Astrocyte (in vitro differentiated cells and primary cell): ENCODE measurements at regions not wholly inside any gene's neighbourhood (a gene's known extent, or its start where the extent isn't known, plus 50 kb on each side); places are given as distances from the start of the nearest gene placed in this dataset.

Experiments
- DNase-seq: peaks from one replicate; pipeline ENCODE4 v3.0.0-alpha.2; 2010; ENCODE audit warnings: low read depth
- FAIRE-seq: peaks from 2 replicates; lab custom pipeline; 2011; peaks lifted over from hg19 to GRCh38; lab: Jason Lieb, UNC
- H2AFZ ChIP-seq: 2 replicates; pipeline ENCODE4 v1.6.0; 2012; ENCODE audit warnings: low read depth, low read length, inconsistent platforms
- H3K27ac ChIP-seq: 2 replicates; pipeline ENCODE4 v1.5.1; 2011; ENCODE audit warnings: low read depth, low read length, inconsistent platforms
- H3K27me3 ChIP-seq: 2 replicates; pipeline ENCODE4 v1.6.0; 2011; ENCODE audit warnings: low read length, inconsistent platforms; ENCODE audit not compliant: insufficient read depth
- H3K36me3 ChIP-seq: 2 replicates; pipeline ENCODE4 v1.5.1; 2011; ENCODE audit warnings: low read length, inconsistent platforms; ENCODE audit not compliant: insufficient read depth
- H3K4me1 ChIP-seq: 2 replicates; pipeline ENCODE4 v1.5.1; 2011; ENCODE audit warnings: low read length, inconsistent platforms; ENCODE audit not compliant: insufficient read depth
- H3K4me2 ChIP-seq: 2 replicates; pipeline ENCODE4 v1.6.0; 2012; ENCODE audit warnings: low read length, inconsistent platforms
- H3K4me3 ChIP-seq: 2 replicates; pipeline ENCODE4 v1.5.1; 2011; ENCODE audit warnings: low read depth, mild to moderate bottlenecking, low read length, inconsistent platforms; ENCODE audit not compliant: insufficient read depth
- H3K79me2 ChIP-seq: 2 replicates; pipeline ENCODE4 v1.6.0; 2012; ENCODE audit warnings: mild to moderate bottlenecking, low read length, inconsistent platforms; ENCODE audit not compliant: insufficient read depth
- H3K9ac ChIP-seq: 2 replicates; pipeline ENCODE4 v1.6.0; 2012; ENCODE audit warnings: mild to moderate bottlenecking, low read length, inconsistent platforms
- H3K9me3 ChIP-seq: 2 replicates; pipeline ENCODE4 v1.5.1; 2012; ENCODE audit warnings: low read depth, mild to moderate bottlenecking, low read length, inconsistent platforms; ENCODE audit not compliant: insufficient read depth
- H4K20me1 ChIP-seq: 2 replicates; pipeline ENCODE4 v1.6.0; 2012; ENCODE audit warnings: low read length, inconsistent platforms; ENCODE audit not compliant: insufficient read depth
- H3K27ac Mint-ChIP-seq: one replicate; pipeline ENCODE4 v1.8.0; 2021; ENCODE audit warnings: mild to moderate bottlenecking, mixed read lengths; ENCODE audit not compliant: unreplicated experiment
- H3K27me3 Mint-ChIP-seq: one replicate; pipeline ENCODE4 v1.8.0; 2021; ENCODE audit warnings: low read depth, mixed read lengths; ENCODE audit not compliant: unreplicated experiment
- H3K36me3 Mint-ChIP-seq: one replicate; pipeline ENCODE4 v1.8.0; 2021; ENCODE audit warnings: low read depth, mixed read lengths; ENCODE audit not compliant: unreplicated experiment
- H3K4me1 Mint-ChIP-seq: one replicate; pipeline ENCODE4 v1.8.0; 2021; ENCODE audit warnings: low read depth, mixed read lengths; ENCODE audit not compliant: unreplicated experiment
- H3K4me3 Mint-ChIP-seq: one replicate; pipeline ENCODE4 v1.8.0; 2021; ENCODE audit warnings: mild to moderate bottlenecking, moderate library complexity, mixed read lengths; ENCODE audit not compliant: unreplicated experiment
- H3K9me3 Mint-ChIP-seq: one replicate; pipeline ENCODE4 v1.8.0; 2021; ENCODE audit warnings: mild to moderate bottlenecking, mixed read lengths; ENCODE audit not compliant: unreplicated experiment
- EZH2 ChIP-seq: IDR thresholded peaks from 2 replicates; pipeline ENCODE4 v1.6.1; 2012; ENCODE audit warnings: mild to moderate bottlenecking, low read length, inconsistent platforms; ENCODE audit not compliant: insufficient read depth
- TF ChIP-seq, protein P1 (sequence below): IDR thresholded peaks from 2 replicates; pipeline ENCODE4 v1.5.1; 2011; ENCODE audit warnings: low read depth, mild to moderate bottlenecking, inconsistent platforms, low read length, moderate library complexity; ENCODE audit not compliant: insufficient read depth

DNA sequence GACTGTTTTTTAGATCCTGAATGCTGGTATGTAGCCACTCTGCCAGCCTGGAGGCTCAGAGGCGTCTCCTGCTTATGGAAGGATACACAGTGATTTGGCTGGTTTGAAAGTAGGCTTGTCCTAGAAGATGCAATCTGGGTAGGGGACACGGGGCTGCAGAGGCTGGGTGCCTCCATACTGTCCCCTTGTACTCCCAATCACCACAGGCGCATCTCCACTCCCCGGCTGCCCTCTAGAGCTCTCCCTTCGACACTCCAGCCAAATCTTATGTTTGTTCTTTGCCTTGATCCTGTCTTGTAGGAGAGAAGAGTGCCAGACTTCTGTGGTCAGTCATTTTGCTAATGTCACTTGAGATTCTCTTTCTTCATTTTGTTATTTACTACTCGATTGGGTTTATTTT lies 168.8 kb upstream of the THRB start:
- no peak for TF ChIP-seq EZH2
- TF ChIP-seq, protein P1, sequence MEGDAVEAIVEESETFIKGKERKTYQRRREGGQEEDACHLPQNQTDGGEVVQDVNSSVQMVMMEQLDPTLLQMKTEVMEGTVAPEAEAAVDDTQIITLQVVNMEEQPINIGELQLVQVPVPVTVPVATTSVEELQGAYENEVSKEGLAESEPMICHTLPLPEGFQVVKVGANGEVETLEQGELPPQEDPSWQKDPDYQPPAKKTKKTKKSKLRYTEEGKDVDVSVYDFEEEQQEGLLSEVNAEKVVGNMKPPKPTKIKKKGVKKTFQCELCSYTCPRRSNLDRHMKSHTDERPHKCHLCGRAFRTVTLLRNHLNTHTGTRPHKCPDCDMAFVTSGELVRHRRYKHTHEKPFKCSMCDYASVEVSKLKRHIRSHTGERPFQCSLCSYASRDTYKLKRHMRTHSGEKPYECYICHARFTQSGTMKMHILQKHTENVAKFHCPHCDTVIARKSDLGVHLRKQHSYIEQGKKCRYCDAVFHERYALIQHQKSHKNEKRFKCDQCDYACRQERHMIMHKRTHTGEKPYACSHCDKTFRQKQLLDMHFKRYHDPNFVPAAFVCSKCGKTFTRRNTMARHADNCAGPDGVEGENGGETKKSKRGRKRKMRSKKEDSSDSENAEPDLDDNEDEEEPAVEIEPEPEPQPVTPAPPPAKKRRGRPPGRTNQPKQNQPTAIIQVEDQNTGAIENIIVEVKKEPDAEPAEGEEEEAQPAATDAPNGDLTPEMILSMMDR: no peak

DNA sequence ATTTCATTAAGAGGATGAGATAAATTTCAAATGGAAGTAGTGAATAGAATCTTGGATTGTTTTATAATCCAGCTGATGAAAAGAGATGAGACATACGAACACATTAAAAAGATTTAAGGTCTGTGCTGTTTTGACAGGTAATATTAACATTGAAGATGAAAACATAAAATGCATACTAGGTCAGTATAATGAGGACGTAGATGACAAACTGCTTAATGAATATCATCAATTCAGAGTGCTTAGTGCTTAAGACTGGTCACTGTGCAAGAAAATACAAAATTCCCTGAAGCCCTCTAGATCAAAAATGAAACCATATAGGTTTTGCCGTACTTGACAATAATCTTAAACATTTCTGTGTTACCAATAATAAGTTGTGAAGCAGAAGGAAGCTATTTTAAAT lies 173.4 kb upstream of the THRB start:
- Histone ChIP-seq H3K79me2 (no peaks in the 10 kb centered on the region), H3K36me3 (no peaks in the 10 kb centered on the region), H3K9me3 (no peaks in the 10 kb centered on the region), H4K20me1 (no peaks in the 10 kb centered on the region), H3K4me2 (no peak overlapping the region), H2AFZ (no peak overlapping the region), H3K4me1 (no peaks in the 10 kb centered on the region), H3K27me3 (peaks cover 8% of the 10 kb centered on the region), H3K27ac (no peak overlapping the region), H3K4me3 (no peak overlapping the region), H3K9ac (no peak overlapping the region)
- TF ChIP-seq, protein P1: no peak
- no peak for TF ChIP-seq EZH2
- FAIRE-seq: no peak
- H3K27ac Mint-ChIP-seq: no peak overlapping the region
- H3K9me3 Mint-ChIP-seq: no peaks in the 10 kb centered on the region
- H3K27me3 Mint-ChIP-seq: no peaks in the 10 kb centered on the region
- H3K4me3 Mint-ChIP-seq: no peak overlapping the region
- H3K36me3 Mint-ChIP-seq: no peaks in the 10 kb centered on the region
- no peak for DNase-seq
- no peaks in the 10 kb centered on the region for H3K4me1 Mint-ChIP-seq

More for the DNA sequence above, 168.8 kb upstream of the THRB start:
- H3K4me1 ChIP-seq: no peaks in the 10 kb centered on the region
- H3K27ac Mint-ChIP-seq: no peak overlapping the region
- no peaks in the 10 kb centered on the region for H3K27me3 Mint-ChIP-seq
- no peak for DNase-seq
- H3K4me1 Mint-ChIP-seq: no peaks in the 10 kb centered on the region
- FAIRE-seq: no peak
- no peaks in the 10 kb centered on the region for H3K36me3 ChIP-seq
- H3K27me3 ChIP-seq: no peaks in the 10 kb centered on the region
- H2AFZ ChIP-seq: no peak overlapping the region
- H4K20me1 ChIP-seq: no peaks in the 10 kb centered on the region
- no peak overlapping the region for H3K4me3 Mint-ChIP-seq
- no peak overlapping the region for H3K4me3 ChIP-seq
- no peak overlapping the region for H3K27ac ChIP-seq
- no peaks in the 10 kb centered on the region for H3K9me3 ChIP-seq
- H3K4me2 ChIP-seq: no peak overlapping the region
- no peaks in the 10 kb centered on the region for H3K79me2 ChIP-seq
- no peak overlapping the region for H3K9ac ChIP-seq
- no peaks in the 10 kb centered on the region for H3K9me3 Mint-ChIP-seq
- H3K36me3 Mint-ChIP-seq: no peaks in the 10 kb centered on the region

DNA sequence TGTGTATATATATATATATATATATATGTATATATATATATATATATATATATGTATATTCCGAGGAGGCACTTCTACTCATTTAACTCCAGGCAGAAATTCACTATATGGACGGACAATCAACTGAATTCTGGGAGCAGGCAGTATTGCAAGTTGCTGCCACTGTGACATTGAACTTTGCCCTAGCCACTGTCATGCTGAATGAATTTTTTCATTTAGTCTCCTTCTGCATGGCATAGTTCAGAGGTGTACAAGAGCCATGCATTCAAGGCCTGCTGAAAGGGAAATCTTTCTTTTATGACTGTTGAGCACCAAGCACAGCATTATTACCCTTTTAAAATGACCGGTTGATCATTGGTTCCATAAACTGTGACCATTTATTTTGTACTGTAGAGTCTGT lies 176.2 kb upstream of the THRB start:
- Histone ChIP-seq H4K20me1 (no peaks in the 10 kb centered on the region), H2AFZ (no peak overlapping the region), H3K27ac (no peak overlapping the region), H3K9me3 (no peaks in the 10 kb centered on the region), H3K36me3 (no peaks in the 10 kb centered on the region), H3K79me2 (no peaks in the 10 kb centered on the region), H3K4me1 (no peaks in the 10 kb centered on the region), H3K27me3 (peaks cover 26% of the 10 kb centered on the region), H3K4me2 (no peak overlapping the region), H3K4me3 (no peak overlapping the region), H3K9ac (no peak overlapping the region)
- DNase-seq (no peak), FAIRE-seq (no peak)
- Mint-ChIP-seq H3K27ac (no peak overlapping the region), H3K27me3 (no peaks in the 10 kb centered on the region), H3K36me3 (no peaks in the 10 kb centered on the region), H3K9me3 (no peaks in the 10 kb centered on the region), H3K4me3 (no peak overlapping the region), H3K4me1 (no peaks in the 10 kb centered on the region)
- no peak for TF ChIP-seq EZH2
